ENCODE measurements at regions not wholly inside any gene's neighbourhood (a gene's known extent, or its start where the extent isn't known, plus 50 kb on each side); places are given as distances from the start of the nearest gene placed in this dataset.

- TF ChIP-seq, protein P1, sequence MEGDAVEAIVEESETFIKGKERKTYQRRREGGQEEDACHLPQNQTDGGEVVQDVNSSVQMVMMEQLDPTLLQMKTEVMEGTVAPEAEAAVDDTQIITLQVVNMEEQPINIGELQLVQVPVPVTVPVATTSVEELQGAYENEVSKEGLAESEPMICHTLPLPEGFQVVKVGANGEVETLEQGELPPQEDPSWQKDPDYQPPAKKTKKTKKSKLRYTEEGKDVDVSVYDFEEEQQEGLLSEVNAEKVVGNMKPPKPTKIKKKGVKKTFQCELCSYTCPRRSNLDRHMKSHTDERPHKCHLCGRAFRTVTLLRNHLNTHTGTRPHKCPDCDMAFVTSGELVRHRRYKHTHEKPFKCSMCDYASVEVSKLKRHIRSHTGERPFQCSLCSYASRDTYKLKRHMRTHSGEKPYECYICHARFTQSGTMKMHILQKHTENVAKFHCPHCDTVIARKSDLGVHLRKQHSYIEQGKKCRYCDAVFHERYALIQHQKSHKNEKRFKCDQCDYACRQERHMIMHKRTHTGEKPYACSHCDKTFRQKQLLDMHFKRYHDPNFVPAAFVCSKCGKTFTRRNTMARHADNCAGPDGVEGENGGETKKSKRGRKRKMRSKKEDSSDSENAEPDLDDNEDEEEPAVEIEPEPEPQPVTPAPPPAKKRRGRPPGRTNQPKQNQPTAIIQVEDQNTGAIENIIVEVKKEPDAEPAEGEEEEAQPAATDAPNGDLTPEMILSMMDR (IDR thresholded peaks at IDR 0.05), result no peak
- TF ChIP-seq POLR2A (IDR thresholded peaks at IDR 0.05), result no peak
- no peak for TF ChIP-seq POLR2AphosphoS5 (IDR thresholded peaks at IDR 0.05)
- TF ChIP-seq EP300 (IDR thresholded peaks at IDR 0.05), result no peak
- 82 to 85% (median 82%) methylated on average over 11 of the region's 11 CpGs for WGBS, 5 donors
- H3K4me3 ChIP-seq, result no peak overlapping the region
Measured at GRCh38 chr16:85502357-85502756, 110.8 kb upstream of the GSE1 start.

DNA sequence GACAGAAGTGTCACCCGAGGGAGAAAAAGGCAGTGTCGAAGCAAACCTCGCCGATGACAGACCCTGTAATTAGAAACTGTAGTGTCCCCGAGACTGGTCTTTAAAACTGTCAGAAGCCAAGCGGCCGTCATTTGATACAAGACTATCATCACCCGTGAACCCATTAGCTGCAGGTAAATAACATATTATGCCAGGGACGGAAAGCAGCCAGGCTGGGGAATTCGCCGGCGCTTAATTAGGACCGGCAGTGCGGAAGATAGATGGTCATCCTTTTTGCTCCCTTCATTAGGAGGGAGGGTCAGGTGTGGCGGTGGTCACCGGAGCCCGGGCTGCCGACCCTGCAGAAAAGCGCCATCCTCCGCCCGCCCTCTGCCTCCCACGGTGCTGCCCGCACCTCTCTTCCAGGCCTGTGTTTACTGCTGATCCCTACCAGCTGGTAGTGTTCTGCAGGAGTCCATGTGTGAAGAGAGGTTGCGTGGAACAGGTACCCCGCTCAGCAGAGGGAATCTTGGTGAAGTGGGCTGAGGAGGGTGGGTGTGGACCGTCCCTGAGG lies 109.4 kb upstream of the GSE1 start:
- 87 to 91% (median 89%) methylated on average over 25 to 26 of the region's 26 CpGs for WGBS, 5 donors

More at GRCh38 chr16:85502357-85502756, 110.8 kb upstream of the GSE1 start:
- intact Hi-C loops (cut with DNase I; ENCODE audit: low total_unique reads), result no loop called here
- no peak for DNase-seq
- Histone ChIP-seq H3K27ac (no peak overlapping the region), H3K9me3 (no peaks in the 10 kb centered on the region), H3K27me3 (no peaks in the 10 kb centered on the region), H3K36me3 (no peaks in the 10 kb centered on the region), H3K4me1 (no peaks in the 10 kb centered on the region)

GRCh38 chr16:85504242-85504641 lies 108.9 kb upstream of the GSE1 start:
- Histone ChIP-seq H3K27me3 (no peaks in the 10 kb centered on the region), H3K4me1 (no peaks in the 10 kb centered on the region), H3K9me3 (no peaks in the 10 kb centered on the region), H3K4me3 (no peak overlapping the region), H3K27ac (no peak overlapping the region), H3K36me3 (no peaks in the 10 kb centered on the region)
- DNase-seq, result no peak
- intact Hi-C loops (cut with DNase I; ENCODE audit: low total_unique reads), result no loop called here
- TF ChIP-seq, protein P1 (IDR thresholded peaks at IDR 0.05), result no peak
- TF ChIP-seq POLR2AphosphoS5 (IDR thresholded peaks at IDR 0.05) (no peak), POLR2A (IDR thresholded peaks at IDR 0.05) (no peak), EP300 (IDR thresholded peaks at IDR 0.05) (no peak)
- WGBS, 5 donors, result 73 to 87% (median 81%) methylated on average over 6 to 9 of the region's 9 CpGs

More for the DNA sequence above, 109.4 kb upstream of the GSE1 start:
- Histone ChIP-seq H3K4me3 (no peak overlapping the region), H3K4me1 (no peaks in the 10 kb centered on the region), H3K27me3 (no peaks in the 10 kb centered on the region), H3K27ac (no peak overlapping the region), H3K9me3 (no peaks in the 10 kb centered on the region), H3K36me3 (no peaks in the 10 kb centered on the region)
- TF ChIP-seq, protein P1 (IDR thresholded peaks at IDR 0.05), result no peak
- TF ChIP-seq POLR2A (IDR thresholded peaks at IDR 0.05) (no peak), EP300 (IDR thresholded peaks at IDR 0.05) (no peak), POLR2AphosphoS5 (IDR thresholded peaks at IDR 0.05) (no peak)
- DNase-seq, result no peak
- intact Hi-C loops (cut with DNase I; ENCODE audit: low total_unique reads), result no loop called here

DNA sequence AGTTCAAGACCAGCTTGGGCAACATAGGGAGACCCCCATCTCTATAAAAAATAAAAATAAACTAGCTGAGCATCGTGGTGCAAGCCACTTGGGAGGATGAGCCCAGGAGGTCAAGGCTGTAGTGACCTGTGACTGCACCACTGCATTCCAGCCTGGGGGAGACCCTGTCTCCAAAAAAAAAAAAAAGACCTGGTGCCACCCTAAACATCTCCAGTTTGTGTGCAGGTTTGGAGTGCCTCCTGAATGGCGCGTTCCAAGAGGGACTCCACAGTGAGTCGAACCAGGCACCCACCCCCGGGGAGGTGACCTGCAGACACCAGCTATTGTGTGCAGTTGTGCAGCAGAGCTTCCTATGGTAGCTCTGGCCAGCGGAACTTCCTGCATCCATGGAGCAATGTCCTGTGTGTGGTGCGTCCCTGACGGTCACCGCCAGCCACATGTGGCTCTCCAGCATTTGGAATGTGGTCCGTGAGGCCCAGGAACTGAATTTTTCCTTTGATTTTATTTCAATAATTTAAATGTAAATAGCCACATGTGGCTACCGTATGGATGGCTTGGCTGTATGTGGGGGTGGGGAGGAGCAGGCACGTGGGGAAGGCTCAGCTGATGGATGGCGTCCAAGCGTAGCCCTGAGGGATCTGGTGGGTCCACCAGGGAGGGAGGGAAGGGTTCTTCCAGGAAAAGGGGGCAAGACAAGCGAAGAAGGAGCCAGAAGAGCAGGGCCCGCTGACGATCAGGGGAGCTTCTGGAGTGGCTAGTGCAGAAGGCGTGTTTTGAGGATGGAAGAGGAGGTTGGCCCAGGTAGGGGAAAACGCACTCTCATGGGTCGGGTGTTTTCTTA lies 107.1 kb upstream of the GSE1 start:
- DNase-seq, result no peak
- no peaks in the 10 kb centered on the region for H3K4me1 ChIP-seq
- no peak overlapping the region for H3K27ac ChIP-seq
- no peak for TF ChIP-seq POLR2AphosphoS5 (IDR thresholded peaks at IDR 0.05)
- TF ChIP-seq, protein P1 (IDR thresholded peaks at IDR 0.05), result no peak
- H3K9me3 ChIP-seq, result no peaks in the 10 kb centered on the region
- H3K36me3 ChIP-seq, result no peaks in the 10 kb centered on the region
- no peak overlapping the region for H3K4me3 ChIP-seq
- intact Hi-C loops (cut with DNase I; ENCODE audit: low total_unique reads), result no loop called here
- 79 to 86% (median 82%) methylated on average over 18 to 20 of the region's 20 CpGs for WGBS, 5 donors
- H3K27me3 ChIP-seq, result no peaks in the 10 kb centered on the region
